LHCN-M2 (cell line): ENCODE measurements at regions not wholly inside any gene's neighbourhood (a gene's known extent, or its start where the extent isn't known, plus 50 kb on each side); places are given as distances from the start of the nearest gene placed in this dataset.
"Not testable (repeated sequence)": the region's sequence is repeated elsewhere in the genome, so short reads cannot be mapped to it uniquely, and the experiment has no call there.

ENCODE experiments used
- DNase-seq: peaks from one replicate; pipeline ENCODE4 v3.0.0-alpha.2; 2012; ENCODE audit warnings: low read depth

DNA sequence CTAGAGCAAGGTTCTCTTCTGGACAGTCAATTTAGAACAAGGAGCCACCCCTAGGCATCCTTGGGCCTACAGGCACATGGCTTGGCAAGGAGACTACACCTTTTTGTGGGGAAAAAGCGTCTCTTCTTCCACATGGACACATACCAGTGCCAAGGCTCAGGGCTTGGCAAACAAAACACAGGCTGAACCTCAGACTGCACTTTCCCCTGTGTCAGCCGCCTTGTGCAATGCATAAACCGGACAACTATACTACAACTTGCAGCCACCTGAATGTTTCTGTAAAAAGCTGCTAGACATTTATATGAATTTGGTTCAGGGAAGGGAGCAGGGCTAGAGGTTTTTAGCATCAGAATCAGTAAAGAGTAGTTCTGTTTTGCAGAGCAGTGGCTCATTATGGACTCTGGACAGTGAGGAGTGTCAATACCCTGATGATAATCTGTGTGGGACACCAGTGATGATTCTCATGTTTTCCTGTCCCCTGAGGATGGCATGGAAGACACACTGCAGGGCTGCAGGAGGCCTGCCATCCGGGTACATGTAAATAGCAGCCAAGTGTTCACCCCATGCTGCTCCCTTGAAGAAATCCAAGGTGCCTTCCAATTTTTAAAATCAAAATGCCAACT lies 118.9 kb downstream of the GATA3 start:
- no peak for DNase-seq

DNA sequence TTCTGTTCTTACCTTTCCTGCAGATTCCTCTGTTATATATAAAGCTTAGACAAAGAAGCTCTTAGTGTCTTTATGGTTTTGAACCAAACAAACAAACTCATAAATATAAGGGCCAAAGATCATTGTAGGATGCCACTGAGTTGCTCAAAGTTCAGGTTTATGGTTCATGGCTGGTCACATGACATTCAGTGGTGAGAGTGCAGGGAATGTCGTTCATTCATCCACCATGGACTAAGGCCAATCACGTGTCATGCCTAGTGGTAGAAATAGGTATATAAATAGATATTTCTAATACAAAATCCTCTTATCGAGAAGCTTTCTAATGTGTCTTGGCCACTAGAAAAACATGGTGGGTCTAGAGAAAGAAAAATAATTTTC lies 119.4 kb downstream of the GATA3 start:
- no peak for DNase-seq

DNA sequence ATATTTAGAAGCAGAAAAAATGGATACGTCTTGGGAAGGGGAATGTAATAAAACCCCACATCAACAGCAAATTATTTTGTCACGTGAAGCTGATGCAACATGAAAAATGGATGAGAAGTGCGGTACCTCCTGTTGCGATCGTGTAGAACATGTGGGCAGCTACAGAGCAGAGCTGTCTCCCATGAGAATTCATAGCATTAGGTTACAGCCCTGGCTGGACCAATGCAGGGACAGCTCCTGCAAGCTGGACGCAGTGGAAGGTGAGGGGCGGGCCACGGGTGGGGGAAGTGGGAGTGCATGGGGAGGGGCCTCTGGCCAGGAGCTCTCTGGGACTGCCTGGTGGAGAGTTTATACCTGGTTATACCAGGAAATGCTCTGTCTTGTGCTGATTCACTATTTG lies 120.3 kb downstream of the GATA3 start:
- DNase-seq = peak; percentile 5

DNA sequence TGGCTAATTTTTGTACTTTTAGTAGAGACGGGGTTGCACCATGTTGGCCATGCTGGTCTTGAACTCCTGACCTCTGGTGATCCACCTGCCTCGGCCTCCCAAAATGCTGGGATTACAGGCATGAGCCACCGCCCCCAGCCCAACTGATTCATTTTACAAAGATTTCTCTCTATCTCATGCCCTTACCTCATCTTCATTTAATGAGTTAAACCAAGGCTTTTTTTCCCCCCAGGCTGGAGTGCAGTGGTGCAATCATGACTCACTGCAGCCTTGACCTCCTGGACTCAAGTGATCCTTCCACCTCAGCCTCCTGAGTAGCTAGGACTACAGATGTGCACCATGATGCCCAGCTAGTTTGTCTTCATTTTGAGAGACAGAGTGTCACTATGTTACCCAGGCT lies 123.0 kb downstream of the GATA3 start:
- not testable (repeated sequence) for DNase-seq

DNA sequence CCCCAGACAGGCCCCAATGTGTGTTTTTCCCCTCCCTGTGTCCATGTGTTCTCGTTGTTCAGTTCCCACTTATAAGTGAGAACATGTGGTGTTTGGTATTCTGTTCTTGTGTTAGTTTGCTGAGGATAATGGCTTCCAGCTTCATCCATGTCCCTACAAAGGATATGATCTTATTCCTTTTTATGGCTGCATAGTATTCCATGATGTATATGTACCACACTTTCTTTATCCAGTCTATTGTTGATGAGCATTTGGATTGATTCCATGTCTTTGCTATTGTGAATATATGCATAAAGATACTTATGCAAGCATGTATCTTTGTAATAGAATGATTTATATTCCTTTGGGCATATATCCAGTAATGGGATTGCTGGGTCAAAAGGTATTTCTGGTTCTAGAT lies 125.3 kb downstream of the GATA3 start:
- DNase-seq = not testable (repeated sequence)

DNA sequence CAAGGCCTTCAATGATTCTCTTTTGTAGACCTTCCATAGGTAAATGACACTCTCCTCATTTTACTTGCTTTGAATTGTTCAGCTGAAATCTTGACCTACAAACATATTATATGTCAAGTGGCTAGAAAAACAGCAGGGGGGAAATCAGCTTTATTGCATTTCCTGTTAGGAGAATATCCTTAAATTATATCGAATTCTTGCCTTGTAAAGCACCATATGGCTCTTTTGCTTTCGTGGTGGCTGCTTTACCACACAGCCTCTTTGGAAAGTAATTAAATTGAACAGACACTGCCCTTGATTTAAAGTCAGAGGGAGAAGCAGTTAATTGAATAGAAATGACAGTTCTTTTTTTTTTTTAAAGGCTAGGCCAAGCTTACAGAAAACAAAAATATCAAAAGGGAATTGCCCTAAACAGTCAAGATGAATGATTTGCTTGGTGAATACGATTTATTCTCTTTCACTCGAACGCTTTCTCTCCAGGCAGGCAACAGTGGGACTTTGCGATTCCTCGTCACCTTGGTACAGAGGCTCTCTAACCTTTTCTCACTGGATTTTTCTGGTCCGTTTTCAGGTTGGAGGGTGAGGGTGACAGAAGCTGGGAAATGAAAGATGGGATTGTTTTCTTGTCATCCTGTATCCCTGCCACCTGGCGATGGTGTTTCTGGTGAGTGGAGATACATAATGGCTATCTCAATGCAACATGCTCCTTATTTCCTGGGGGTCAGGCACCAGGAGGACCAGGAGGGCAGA lies 126.0 kb downstream of the GATA3 start:
- DNase-seq = no peak

DNA sequence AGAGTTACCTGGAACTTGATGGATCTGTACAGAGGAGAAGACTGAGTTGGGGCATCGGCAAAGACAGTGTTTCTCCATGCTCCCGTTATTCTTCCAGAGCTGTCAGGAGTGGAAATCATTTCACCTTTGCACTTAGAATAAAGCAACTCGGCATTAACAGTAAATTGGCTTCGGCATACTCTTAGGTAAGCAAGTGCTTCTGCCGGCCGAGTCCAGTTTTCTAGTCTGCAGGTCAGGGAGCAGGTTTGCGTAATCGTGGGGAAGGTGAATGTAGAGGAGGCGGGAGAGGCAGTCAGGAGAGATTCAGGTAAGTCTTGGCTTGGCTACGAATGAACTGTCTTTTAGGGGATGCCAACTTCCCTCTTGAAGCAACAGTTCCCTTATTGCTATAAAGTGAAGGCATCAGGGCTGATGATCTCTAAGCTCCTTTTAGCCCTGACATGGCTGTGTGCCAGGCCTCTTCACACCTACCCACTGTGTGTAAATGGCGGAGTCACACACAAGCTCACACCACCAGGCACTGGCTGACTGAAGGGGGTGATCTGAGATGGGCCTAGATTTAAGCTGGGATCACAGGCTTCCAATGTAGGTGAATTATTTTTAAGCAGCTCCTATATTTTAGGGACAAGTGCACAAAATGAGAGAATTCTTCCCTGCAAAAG lies 127.1 kb downstream of the GATA3 start:
- no peak for DNase-seq

DNA sequence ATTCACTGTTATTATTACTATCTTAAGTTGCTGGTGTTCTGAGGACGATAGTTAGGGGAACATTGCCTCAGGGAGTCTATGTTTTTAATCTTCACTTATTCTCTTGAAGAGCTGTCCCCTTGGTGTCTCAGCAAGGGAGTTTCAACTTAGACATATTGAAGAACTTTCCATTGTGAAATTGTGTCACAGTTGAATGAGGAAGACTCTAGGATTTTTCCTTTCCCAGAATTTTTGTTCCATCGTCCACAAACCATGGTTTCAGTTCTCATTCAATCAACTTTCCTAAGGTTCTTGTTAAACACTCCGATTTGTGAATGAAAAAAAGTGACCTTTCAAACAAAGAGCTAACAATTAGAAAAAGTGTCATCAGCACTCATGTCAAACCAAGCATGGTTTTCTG lies 128.3 kb downstream of the GATA3 start:
- no peak for DNase-seq

DNA sequence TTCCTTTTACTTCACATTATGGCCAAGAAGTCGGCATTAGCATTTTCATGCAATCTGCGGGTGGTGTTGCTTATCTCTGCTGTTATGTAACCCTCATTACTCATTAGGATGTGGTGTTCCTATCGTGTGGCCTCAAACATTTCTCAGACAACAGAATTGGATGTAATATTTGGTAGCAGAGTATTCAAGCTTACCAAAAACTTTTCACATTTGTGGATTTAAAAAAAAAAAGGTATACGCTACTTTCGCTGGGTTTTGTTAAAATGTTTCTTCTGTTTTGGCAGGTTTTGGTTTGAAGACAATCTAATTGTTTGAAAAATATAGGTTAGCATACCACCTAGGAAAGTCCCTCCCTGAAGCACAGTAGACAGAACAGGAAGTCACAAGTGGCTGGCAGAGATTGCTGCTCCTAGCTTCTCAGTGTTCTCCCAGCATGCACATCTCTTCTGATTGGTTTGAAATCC lies 128.8 kb downstream of the GATA3 start:
- peak; percentile 2 for DNase-seq

DNA sequence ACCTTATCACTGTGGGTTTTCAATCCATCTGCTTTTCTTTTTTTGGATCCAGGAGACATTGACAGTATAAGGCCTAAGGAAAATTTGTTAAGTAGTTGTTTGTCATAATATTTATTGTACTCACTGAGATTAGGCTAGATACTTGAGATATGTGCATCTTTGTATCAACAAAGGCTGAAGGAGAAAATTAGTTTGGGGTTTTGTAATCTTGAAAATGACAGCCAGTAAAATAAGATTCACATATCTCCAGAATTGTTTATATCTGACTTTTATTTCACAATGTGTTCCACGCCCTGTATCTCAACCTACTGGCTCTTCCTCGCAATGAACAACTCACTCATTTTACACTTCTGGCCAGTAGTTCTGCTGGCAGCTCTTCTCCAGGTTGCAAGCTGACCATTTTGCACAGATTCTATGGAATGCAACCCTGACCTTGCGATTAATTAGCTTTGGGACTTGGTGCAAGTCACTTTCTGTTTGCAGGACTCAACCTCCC lies 132.7 kb downstream of the GATA3 start:
- DNase-seq = no peak

DNA sequence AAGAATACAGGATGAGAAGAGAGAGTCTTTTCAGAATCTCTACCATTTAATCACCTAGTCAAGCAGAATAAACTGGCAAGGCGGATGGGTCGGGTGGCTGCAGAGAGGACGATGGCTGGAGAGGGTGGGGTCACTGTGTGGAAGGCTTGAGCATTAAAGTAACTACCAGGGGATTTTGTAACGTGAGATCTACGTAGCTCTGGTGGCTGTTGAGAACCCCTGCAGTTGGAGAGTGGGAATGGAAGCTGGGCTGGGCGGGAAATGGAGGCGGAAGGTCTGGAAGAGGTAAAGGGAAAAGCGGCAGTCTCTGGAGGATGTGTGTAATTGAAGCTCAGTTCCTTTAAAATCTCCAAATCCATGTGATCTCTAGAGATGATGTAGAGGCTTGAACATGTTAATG lies 135.0 kb downstream of the GATA3 start:
- no peak for DNase-seq

DNA sequence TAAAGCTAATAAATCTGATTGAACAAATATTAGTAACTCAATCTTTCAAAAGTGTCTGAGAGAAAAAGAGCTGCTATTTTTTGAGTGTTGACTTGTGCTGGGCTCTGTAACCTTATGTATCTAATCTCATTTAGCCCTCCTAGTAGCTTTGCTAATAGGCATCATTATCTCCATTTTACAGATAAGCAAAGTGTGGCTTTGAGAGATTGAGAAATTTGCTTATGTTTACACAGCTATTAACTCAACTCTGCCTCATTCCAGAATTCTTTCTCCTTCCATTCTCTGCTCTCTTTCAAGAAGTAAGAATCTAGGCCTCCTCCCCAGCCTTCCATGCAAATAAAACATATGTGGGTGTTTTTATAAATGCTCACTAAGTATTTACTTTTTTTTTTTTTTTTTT lies 137.8 kb downstream of the GATA3 start:
- DNase-seq = no peak

DNA sequence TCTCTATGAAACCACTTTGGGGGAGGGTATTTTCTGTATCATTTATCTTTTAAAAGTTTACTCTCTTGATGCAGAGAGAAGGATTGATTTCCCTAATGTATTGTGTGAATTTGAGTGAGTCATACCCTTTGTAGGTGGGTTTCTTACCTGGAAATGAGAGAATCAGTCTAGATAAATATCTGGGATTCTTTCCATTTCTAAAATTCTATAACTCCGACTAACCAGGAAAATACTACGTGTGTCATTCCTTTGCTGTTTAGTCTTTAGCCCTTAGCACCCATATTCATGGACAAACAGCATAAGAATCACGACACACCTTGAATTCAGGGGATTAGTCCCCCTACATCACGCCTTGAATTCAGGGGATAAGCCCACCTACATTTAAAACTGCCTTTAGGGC lies 139.1 kb downstream of the GATA3 start:
- DNase-seq = no peak

DNA sequence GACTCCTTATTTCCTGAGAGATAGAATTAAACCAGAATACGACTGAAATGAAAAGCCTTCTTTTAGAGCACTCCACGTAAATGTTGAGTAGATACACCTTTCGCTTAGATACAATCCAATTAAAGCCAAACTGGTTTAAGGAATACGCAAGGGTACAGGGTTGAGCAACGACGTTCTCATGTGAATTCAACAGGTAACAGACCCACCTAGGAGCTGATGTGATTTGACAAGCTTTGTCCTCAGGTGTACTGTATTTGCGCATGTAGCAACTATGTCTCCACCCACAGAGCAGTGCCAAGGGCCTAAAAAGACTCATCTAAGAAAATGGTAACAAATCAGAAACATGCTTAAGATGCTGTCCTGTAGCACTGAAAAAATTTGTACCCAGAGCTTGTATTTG lies 139.6 kb downstream of the GATA3 start:
- no peak for DNase-seq

DNA sequence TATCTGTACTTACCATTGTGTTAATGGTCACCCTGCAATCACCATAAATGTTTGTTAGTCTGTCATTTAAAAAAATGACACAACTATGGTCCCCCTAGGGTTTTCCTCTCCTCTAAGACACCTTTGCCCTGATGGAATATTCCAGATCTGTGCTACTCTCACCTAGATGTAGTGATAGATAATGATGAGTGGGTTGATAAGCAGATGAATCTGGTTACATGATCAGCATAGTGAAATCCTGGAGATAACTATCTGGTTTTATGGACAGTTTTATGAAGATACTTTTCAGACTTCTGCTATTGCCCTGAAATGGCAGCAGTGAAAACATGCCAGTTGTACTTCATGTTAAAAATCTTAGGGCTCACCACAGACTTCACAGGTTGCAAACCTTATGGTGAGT lies 152.4 kb downstream of the GATA3 start:
- no peak for DNase-seq

DNA sequence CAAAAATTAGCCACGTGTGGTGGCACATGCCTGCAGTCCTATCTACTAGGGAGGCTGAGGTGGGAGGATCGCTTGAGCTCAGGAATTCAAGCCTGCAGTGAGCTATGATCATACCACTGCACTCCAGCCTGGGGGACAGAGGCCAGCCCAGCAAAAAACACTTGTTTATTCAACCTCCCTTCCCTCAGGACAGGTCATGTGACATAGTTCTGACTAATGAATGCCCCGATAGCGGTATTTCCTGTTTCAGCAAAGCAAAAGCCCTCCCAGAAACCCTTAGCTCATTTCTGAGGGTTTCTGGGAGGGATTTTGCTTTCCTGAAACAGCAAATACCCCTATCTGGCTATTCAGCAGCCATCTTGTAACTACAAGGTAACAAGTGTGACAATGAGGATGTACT lies 157.1 kb downstream of the GATA3 start:
- DNase-seq = no peak

DNA sequence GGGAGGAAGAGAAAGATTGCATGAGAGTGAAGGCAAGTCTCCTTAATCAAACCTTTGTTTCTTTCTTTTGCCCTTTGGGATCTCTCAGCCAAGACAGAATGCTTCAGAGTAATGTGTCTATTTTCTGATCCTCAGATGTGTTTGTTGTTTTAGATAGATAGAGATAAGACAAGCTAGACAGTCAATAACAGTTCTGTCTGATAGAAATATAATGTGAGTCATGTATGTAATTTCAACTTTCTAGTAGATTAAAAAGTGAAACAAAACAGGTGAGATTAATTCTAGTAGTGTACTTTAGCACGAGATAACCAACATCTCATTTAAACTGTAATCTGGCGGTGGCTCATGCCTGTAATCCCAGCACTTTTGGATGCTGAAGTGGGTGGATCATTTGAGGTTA lies 159.2 kb downstream of the GATA3 start:
- DNase-seq = no peak

DNA sequence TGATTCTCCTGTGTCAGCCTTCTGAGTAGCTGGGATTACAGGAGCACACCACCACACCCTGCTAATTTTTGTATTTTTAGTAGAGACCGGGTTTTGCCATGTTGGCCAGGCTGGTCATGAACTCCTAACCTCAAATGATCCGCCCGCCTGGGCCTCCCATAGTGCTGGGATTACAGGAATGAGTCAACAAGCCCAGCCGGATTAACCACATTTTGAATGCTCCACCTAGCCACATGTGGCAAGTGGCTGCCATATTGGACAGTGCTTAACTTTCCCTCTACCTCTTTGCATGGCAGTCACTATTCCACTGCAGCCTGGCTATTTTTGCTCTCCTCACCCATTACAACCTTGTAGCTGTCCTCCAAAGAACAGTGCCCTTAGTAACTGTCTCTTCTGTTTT lies 160.1 kb downstream of the GATA3 start:
- DNase-seq = no peak

DNA sequence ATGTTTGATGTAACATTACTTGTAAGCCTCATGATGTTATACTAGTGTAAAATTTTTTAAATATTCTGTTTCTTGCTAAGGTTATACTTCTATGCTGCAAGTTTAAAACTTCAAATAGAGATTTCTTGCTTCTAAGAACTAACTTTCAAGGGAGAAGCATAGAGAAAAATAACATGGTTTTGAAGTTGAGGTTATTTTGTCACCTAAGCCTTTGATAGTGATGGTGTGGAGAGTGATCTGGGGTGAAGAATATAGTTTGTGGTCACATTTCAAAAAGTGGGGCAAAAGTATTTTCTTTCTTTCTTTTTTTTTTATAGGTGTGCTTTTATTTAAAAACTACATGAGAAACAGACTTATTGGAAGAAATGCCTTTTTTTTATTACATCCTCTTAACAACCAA lies 162.4 kb downstream of the GATA3 start:
- no peak for DNase-seq

DNA sequence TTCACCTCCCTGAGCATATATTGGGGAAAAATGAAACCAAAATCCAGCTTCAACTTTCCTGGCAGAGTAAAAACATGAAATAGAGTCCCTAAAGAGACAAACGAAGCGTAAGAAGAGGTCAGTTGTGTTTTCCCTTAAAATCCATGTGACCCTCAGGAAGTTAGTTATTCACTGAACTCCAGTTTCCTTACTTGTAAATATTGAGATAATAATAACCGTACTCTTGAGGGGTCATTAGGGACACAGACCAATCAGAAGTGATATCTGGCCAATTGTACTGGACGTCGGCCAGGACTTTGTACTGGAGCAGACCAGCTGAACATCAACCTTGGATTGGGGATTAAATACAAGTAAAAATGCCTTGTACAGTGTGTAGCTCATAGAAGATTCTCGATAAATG lies 167.0 kb downstream of the GATA3 start:
- DNase-seq = no peak

DNA sequence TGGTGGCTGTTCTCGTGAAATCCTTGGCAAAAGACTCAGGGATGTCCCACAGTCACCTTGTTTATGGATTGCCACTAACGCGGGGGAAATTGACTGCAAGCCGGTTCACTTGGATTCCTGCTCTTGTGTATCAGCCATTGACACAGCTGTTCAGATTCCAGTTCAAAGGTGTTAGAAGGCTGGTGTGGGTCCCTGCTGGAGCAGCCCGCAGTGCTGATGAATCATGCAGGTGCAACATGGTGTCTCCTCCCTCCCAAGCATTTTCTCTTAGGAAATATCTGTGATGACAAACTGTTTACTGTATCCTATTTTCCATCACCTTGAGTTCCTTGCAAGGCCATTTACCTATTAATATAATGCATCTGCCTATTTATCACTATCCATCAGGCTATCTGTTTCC lies 170.1 kb downstream of the GATA3 start:
- DNase-seq = no peak

DNA sequence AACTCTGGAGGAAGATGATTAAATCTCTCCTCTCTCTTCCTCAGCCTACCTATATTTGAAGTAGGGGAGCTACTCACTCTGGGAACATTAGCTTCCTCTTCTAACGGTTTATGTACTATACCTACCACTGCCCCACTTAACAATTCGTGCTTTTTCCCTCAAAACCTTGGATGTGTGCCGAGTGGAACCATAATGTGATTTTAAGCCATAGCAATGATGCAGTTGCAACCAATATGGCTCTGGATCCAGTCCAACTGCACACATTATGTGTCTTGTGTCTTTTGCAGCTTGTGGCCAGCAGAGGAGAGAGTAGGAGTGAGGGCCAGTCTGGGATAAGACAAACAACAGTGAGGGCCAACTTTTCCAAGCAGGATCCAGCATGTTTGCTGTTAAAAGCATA lies 170.7 kb downstream of the GATA3 start:
- DNase-seq = no peak

DNA sequence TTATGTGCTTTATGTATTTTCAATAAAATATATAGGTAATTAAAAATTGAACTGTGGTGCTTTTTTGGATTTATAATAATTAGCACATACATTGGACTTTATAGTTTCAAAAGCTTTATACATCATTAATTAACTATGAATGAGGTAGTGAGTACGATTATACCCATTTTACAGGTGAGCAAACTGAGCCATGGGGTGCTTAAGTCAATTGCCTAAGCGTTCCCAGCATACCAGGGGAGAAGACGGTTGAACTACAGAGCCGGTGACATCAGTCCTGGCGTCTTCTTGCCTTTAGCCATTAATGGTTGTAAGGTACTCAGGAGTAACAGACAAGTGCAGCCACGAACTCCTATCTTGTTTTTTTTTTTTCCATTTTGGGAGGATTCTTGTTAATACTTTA lies 172.8 kb downstream of the GATA3 start:
- DNase-seq = no peak
